B cell (primary cell): ENCODE measurements at regions not wholly inside any gene's neighbourhood (a gene's known extent, or its start where the extent isn't known, plus 50 kb on each side); places are given as distances from the start of the nearest gene placed in this dataset.
A peak's percentile ranks its signal among the peaks of the same experiment; 100 is the strongest.

Experiments
- ATAC-seq: fragments of 200-7000 bp; cut with Tn5 transposase; one replicate; pipeline ENCODE4 v1.10.0; 2021; ENCODE audit warnings: low read depth, mild to moderate bottlenecking, moderate number of reproducible peaks, moderate library complexity
- CTCF ChIA-PET: fragments of 350-600 bp; sonication (Branson Sonifier 250); formaldehyde crosslinking; loops from one replicate; lab custom pipeline; 2021; ENCODE audit warnings: antibody characterized with exemption, inconsistent platforms; lab: Charles Lee
- POLR2A ChIA-PET: fragments of 350-600 bp; sonication (Branson Sonifier 250); formaldehyde crosslinking; loops from one replicate; lab custom pipeline; 2021; ENCODE audit warnings: antibody characterized with exemption; lab: Charles Lee
- DNase-seq: peaks from one replicate; pipeline ENCODE4 v3.0.0; 2013
- H2AFZ ChIP-seq: 2 replicates; pipeline ENCODE4 v1.6.1; 2012; ENCODE audit warnings: mild to moderate bottlenecking, low read depth, low read length; ENCODE audit not compliant: insufficient read depth, poor library complexity, severe bottlenecking
- H3K27ac ChIP-seq, 2 donors: 1 replicate in 1 of 2; 2 replicates in 1 of 2; pipeline ENCODE4 v1.5.1; 2012 to 2013; ENCODE audit warnings: low read length in 2 of 2, mild to moderate bottlenecking in 2 of 2, moderate library complexity in 1 of 2
- H3K27me3 ChIP-seq, 4 experiments: fragments of 200-600 bp in 1 of 4; sonication (generic) in 1 of 4; replicated peaks in 1 of 4; 1 replicate in 2 of 4; 2 replicates in 2 of 4; pipeline versions ENCODE4 v1.6.1 to v1.7.0; 2013 to 2016; ENCODE audit warnings: low read length in 3 of 4, mild to moderate bottlenecking in 2 of 4, mixed read lengths in 1 of 4, moderate library complexity in 1 of 4; ENCODE audit not compliant: insufficient read depth in 4 of 4, control insufficient read depth in 3 of 4; ENCODE audit errors: control extremely low read depth in 1 of 4
- H3K36me3 ChIP-seq, 2 experiments: replicated peaks in 1 of 2; 1 replicate in 1 of 2; 2 replicates in 1 of 2; pipeline versions ENCODE4 v1.6.1 to v1.7.1; 2013; ENCODE audit warnings: low read length in 1 of 2; ENCODE audit not compliant: insufficient read depth in 2 of 2, control insufficient read depth in 1 of 2; ENCODE audit errors: control extremely low read depth in 1 of 2, extremely low read depth in 1 of 2
- H3K4me1 ChIP-seq, 2 donors: fragments of 200-600 bp in 1 of 2; sonication (generic) in 1 of 2; 1 replicate in 1 of 2; 2 replicates in 1 of 2; pipeline versions ENCODE4 v1.5.1 to v1.6.1; 2013 to 2017; ENCODE audit warnings: low read length in 2 of 2; ENCODE audit not compliant: control insufficient read depth in 2 of 2, insufficient read depth in 2 of 2
- H3K4me2 ChIP-seq: replicated peaks from 2 replicates; pipeline ENCODE3; 2012; ENCODE audit warnings: mild to moderate bottlenecking, low read depth, low read length; ENCODE audit not compliant: poor library complexity, severe bottlenecking
- H3K4me3 ChIP-seq, 5 experiments: fragments of 200-600 bp in 1 of 5; sonication (generic) in 1 of 5; 1 replicate in 3 of 5; 2 replicates in 2 of 5; pipeline versions ENCODE4 v1.5.1 to v1.7.0; 2011 to 2016; ENCODE audit warnings: low read length in 4 of 5, mild to moderate bottlenecking in 4 of 5, low read depth in 2 of 5, control low read depth in 1 of 5, moderate library complexity in 1 of 5; ENCODE audit not compliant: insufficient read depth in 1 of 5; ENCODE audit errors: control extremely low read depth in 1 of 5, extremely low read depth in 1 of 5
- H3K79me2 ChIP-seq: fragments of 200-600 bp; sonication (generic); one replicate; pipeline ENCODE4 v1.6.0; 2016; ENCODE audit warnings: low read length; ENCODE audit not compliant: control insufficient read depth, insufficient read depth
- H3K9ac ChIP-seq: fragments of 200-600 bp; sonication (generic); 2 replicates; pipeline ENCODE4 v1.6.1; 2017; ENCODE audit warnings: mild to moderate bottlenecking, low read length, moderate library complexity
- H3K9me3 ChIP-seq, 3 donors: one replicate each; pipeline versions ENCODE4 v1.6.1 to v1.7.1; 2013; ENCODE audit warnings: low read length in 2 of 3; ENCODE audit not compliant: control insufficient read depth in 2 of 3, insufficient read depth in 1 of 3; ENCODE audit errors: control extremely low read depth in 1 of 3
- H4K20me1 ChIP-seq: 2 replicates; pipeline ENCODE4 v1.6.0; 2012; ENCODE audit warnings: mild to moderate bottlenecking, low read length; ENCODE audit not compliant: insufficient read depth, control insufficient read depth, poor library complexity, severe bottlenecking
- H3K27ac Mint-ChIP-seq: one replicate; pipeline ENCODE4 v1.8.0; 2021; ENCODE audit warnings: mixed read lengths
- H3K27me3 Mint-ChIP-seq: one replicate; pipeline ENCODE4 v1.8.0; 2021; ENCODE audit warnings: mixed read lengths
- H3K4me1 Mint-ChIP-seq: one replicate; pipeline ENCODE4 v1.8.0; 2021; ENCODE audit warnings: mixed read lengths
- H3K4me3 Mint-ChIP-seq: one replicate; pipeline ENCODE4 v1.8.0; 2021; ENCODE audit warnings: mixed read lengths
- H3K9me3 Mint-ChIP-seq: one replicate; pipeline ENCODE4 v1.8.0; 2022; ENCODE audit warnings: mixed read lengths; ENCODE audit not compliant: insufficient read depth
- CTCF ChIP-seq: fragments of 200-600 bp; IDR thresholded peaks from one replicate; pipeline ENCODE4 v1.8.0; 2022; ENCODE audit warnings: antibody characterized with exemption, mild to moderate bottlenecking
- EZH2 ChIP-seq: IDR thresholded peaks from 2 replicates; pipeline ENCODE4 v1.6.1; 2012; ENCODE audit warnings: borderline replicate concordance, low read depth, mild to moderate bottlenecking, moderate library complexity, low read length; ENCODE audit not compliant: insufficient read depth, poor library complexity, severe bottlenecking
- WGBS: methylation state at CpG from one replicate; pipeline ENCODE4 v1.1.5; 2013; ENCODE audit warnings: missing lambda C conversion rate; ENCODE audit not compliant: insufficient coverage; 5-methylcytosine and 5-hydroxymethylcytosine counted together
- intact Hi-C: fragments of 100-400 bp; cut with micrococcal nuclease; formaldehyde crosslinking; loops from one replicate; pipeline ENCODE4 v1.10.0; 2022

DNA sequence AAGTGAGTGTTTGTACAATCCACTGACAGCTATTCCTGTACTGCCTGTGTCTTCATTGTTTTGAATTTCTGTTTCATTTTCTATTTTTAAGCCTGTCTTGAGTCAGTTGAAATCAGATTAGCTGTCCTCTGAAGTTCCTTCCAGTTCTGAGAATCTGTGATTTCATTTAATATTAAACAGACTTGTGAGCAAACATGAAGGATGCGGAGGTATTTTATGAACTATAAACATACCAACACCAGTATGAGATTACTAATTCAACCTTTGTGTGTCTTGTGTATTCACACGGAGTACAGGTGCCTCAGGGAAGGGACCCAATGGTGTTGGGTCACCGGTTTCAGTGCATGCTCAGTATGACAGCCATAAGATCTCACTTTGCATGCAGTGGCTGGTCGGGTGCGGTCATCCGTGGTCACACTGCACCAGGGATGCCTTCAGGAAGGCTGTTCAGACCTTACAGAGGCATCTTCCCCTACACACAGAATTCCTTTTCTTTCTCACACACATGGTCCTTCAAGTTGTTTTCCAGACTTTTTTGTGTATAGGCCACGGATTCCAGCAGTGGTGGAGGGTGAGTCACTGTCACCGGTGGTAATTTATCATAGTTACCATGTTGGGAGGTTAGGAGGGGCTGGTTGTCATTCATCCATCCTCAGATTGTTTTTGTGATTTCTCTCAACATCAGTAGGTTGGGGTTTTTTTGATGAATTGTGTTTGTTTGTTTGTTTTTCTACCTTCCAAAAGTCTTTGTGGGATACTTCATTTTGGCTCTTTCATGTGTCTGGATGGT lies 103.0 kb upstream of the SFSWAP start:
- intact Hi-C loops: loop anchor here (10.0 kb wide), 1 partner anchor 227 kb away; no protein-coding TSS in a partner anchor
- no peak overlapping the region for H3K27ac Mint-ChIP-seq
- H3K9me3 ChIP-seq: peaks cover 0 to 11% (median 0%) of the 10 kb centered on the region in 3 donors
- no peaks in the 10 kb centered on the region for H4K20me1 ChIP-seq
- 64% methylated on average over 7 of the region's 8 CpGs for WGBS
- H3K4me1 ChIP-seq: peaks cover 25 to 33% of the 10 kb centered on the region in 2 donors
- H3K79me2 ChIP-seq: no peaks in the 10 kb centered on the region
- H3K4me3 Mint-ChIP-seq: no peak overlapping the region
- H3K4me3 ChIP-seq: no peak overlapping the region
- H3K4me2 ChIP-seq: peak overlapping the region; percentile 34
- peaks cover 12% of the 10 kb centered on the region for H3K4me1 Mint-ChIP-seq
- no peak for TF ChIP-seq EZH2
- TF ChIP-seq CTCF: no peak
- ChIA-PET POLR2A (no interaction called here), CTCF (interaction anchor here (1.0 kb wide), 1 partner anchor 223 kb away, joined by 3 read pairs; no protein-coding TSS in a partner anchor)
- peaks cover 44% of the 10 kb centered on the region for H3K27me3 Mint-ChIP-seq
- no peaks in the 10 kb centered on the region for H3K9me3 Mint-ChIP-seq
- DNase-seq: no peak
- H3K27me3 ChIP-seq: peaks cover 0 to 19% (median 10%) of the 10 kb centered on the region in 4 experiments
- peak overlapping the region in 1 of 2 donors; percentile 25 for H3K27ac ChIP-seq
- H3K9ac ChIP-seq: peak overlapping the region; percentile 10
- no peaks in the 10 kb centered on the region for H3K36me3 ChIP-seq
- no peak for ATAC-seq
- peak overlapping the region; percentile 34 for H2AFZ ChIP-seq
